GM23248 (cell line): ENCODE measurements at regions not wholly inside any gene's neighbourhood (a gene's known extent, or its start where the extent isn't known, plus 50 kb on each side); places are given as distances from the start of the nearest gene placed in this dataset.

ENCODE experiments used
- EZH2 ChIP-seq: fragments of 200-600 bp; sonication (generic); IDR thresholded peaks from 2 replicates; pipeline ENCODE4 v1.6.1; 2018; ENCODE audit warnings: antibody characterized with exemption, mild to moderate bottlenecking; ENCODE audit not compliant: insufficient read depth, poor library complexity, severe bottlenecking
- EZH2phosphoT487 ChIP-seq: fragments of 200-600 bp; sonication (generic); IDR thresholded peaks from 2 replicates; pipeline ENCODE4 v1.6.1; 2018; ENCODE audit warnings: antibody characterized with exemption, moderate library complexity, mild to moderate bottlenecking, low read depth; ENCODE audit not compliant: insufficient read depth

DNA sequence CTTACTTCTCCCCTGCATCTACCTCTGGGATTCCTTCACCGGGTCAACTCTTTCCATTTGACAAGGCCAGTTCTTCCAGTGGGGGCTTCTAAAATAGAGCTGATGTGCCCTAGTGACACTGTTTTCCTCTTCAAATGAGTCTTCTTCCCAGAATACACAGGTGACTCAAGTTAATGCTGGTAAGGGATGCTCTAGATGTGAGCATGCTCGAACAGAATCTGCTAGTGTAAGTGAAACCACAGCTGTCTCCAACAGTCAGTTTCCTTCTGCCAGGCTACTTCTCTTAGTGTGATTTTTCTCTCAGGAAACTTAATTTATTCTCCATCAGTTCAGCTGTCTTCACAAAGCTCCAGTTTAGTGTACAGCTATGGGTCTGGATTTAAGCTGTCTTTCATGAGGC, 194.9 kb upstream of the C1orf87 start:
- TF ChIP-seq EZH2: no peak
- TF ChIP-seq EZH2phosphoT487: no peak
